ENCODE measurements at regions not wholly inside any gene's neighbourhood (a gene's known extent, or its start where the extent isn't known, plus 50 kb on each side); places are given as distances from the start of the nearest gene placed in this dataset.

- H3K27ac ChIP-seq (ENCODE audit: control insufficient read depth, insufficient read depth): no peak overlapping the region
- WGBS (ENCODE audit: insufficient coverage, insufficient replicate concordance, low lambda C conversion rate, missing lambda C conversion rate): 5% methylated on average over 1 of the region's 1 CpG
- SMC1A ChIA-PET (ENCODE audit: uncharacterized antibody, unreplicated experiment): no interaction called here
- BruUV-seq (replicated peaks): no TSS peak
- no peak for TF ChIP-seq IRF4 (IDR thresholded peaks at IDR 0.05; ENCODE audit: low read depth, low read length)
- no peak for TF ChIP-seq HDAC2 (IDR thresholded peaks at IDR 0.05)
- no peak for TF ChIP-seq CBFB (IDR thresholded peaks at IDR 0.05; ENCODE audit: low read depth)
- TF ChIP-seq WRNIP1 (IDR thresholded peaks at IDR 0.05; ENCODE audit: borderline replicate concordance, low read depth, low read length): no peak
- TF ChIP-seq HDGF (IDR thresholded peaks at IDR 0.05): no peak
- TF ChIP-seq PAX5 (IDR thresholded peaks at IDR 0.05; ENCODE audit: borderline replicate concordance, low read depth, low read length): no peak
- TF ChIP-seq SIN3A (IDR thresholded peaks at IDR 0.05; ENCODE audit: low read depth, low read length): no peak
- TF ChIP-seq ATF2 (IDR thresholded peaks at IDR 0.05; ENCODE audit: low read length): no peak
- no peak for TF ChIP-seq RAD21 (IDR thresholded peaks at IDR 0.05; ENCODE audit: insufficient read depth, low read depth, low read length)
- TF ChIP-seq IRF5 (IDR thresholded peaks at IDR 0.05; ENCODE audit: borderline replicate concordance): no peak
- no peak for TF ChIP-seq IRF3 (IDR thresholded peaks at IDR 0.05)
- no peak for TF ChIP-seq STAT3 (IDR thresholded peaks at IDR 0.05; ENCODE audit: low read depth, low read length)
- TF ChIP-seq RELB (IDR thresholded peaks at IDR 0.05; ENCODE audit: low read depth): no peak
- no peak for TF ChIP-seq SRF (IDR thresholded peaks at IDR 0.05; ENCODE audit: low read depth in 2 of 2, low read length in 2 of 2)
- TF ChIP-seq EZH2 (IDR thresholded peaks at IDR 0.05; ENCODE audit: borderline replicate concordance, control insufficient read depth, low read depth, low read length): no peak
- no peak for TF ChIP-seq CREM (IDR thresholded peaks at IDR 0.05; ENCODE audit: low read depth)
- no peak for TF ChIP-seq NKRF (conservative IDR thresholded peaks at IDR 0.05)
- TF ChIP-seq ZZZ3 (IDR thresholded peaks at IDR 0.05; ENCODE audit: control insufficient read depth, insufficient read length, low read depth): no peak
- H3K4me2 ChIP-seq (ENCODE audit: control insufficient read depth, insufficient read depth): no peak overlapping the region
- ATAC-seq (no peak), FAIRE-seq (no peak), DNase-seq (ENCODE audit: low read depth, low spot score) (no peak)
- H3K4me3 ChIP-seq: no peak overlapping the region
- no peak overlapping the region for H3K9ac ChIP-seq (ENCODE audit: control insufficient read depth, insufficient read depth, low read length)
- H3K27me3 ChIP-seq (replicated peaks in 1 of 2; ENCODE audit: control insufficient read depth in 2 of 2, insufficient read depth in 2 of 2, low read length in 1 of 2): no peaks in the 10 kb centered on the region
- intact Hi-C loops (cut with micrococcal nuclease; ENCODE audit: unreplicated experiment): no loop called here
- CTCF ChIA-PET: no interaction called here
- no peaks in the 10 kb centered on the region; the same call in 2 of the 3 replicates for H3K9me3 ChIP-seq (replicated peaks; ENCODE audit: control insufficient read depth, insufficient read depth, low read length)
- in situ Hi-C loops (cut with MboI): loop anchor here (25.0 kb wide), 1 partner anchor 98 kb away; no protein-coding TSS in a partner anchor
- no peaks in the 10 kb centered on the region for H3K36me3 ChIP-seq (ENCODE audit: control insufficient read depth in 2 of 2, insufficient read depth in 2 of 2, low read length in 1 of 2)
- H4K20me1 ChIP-seq (ENCODE audit: control insufficient read depth, insufficient read depth): no peaks in the 10 kb centered on the region
- POLR2A ChIA-PET: no interaction called here
- RAD21 ChIA-PET (ENCODE audit: unreplicated experiment): no interaction called here
- H3K4me1 ChIP-seq (ENCODE audit: control insufficient read depth, insufficient read depth, low read length): no peaks in the 10 kb centered on the region
- no peaks in the 10 kb centered on the region for H3K79me2 ChIP-seq (ENCODE audit: control insufficient read depth, insufficient read depth, low read length)
- H2AFZ ChIP-seq (ENCODE audit: control insufficient read depth, low read depth, low read length): no peak overlapping the region
Observed at GRCh38 chr4:19259920-19260319, 991.8 kb upstream of the SLIT2 start.

All from GM12878 (cell line).